ENCODE measurements at regions not wholly inside any gene's neighbourhood (a gene's known extent, or its start where the extent isn't known, plus 50 kb on each side); places are given as distances from the start of the nearest gene placed in this dataset.
"Not testable (repeated sequence)": the region's sequence is repeated elsewhere in the genome, so short reads cannot be mapped to it uniquely, and the experiment has no call there.

DNA sequence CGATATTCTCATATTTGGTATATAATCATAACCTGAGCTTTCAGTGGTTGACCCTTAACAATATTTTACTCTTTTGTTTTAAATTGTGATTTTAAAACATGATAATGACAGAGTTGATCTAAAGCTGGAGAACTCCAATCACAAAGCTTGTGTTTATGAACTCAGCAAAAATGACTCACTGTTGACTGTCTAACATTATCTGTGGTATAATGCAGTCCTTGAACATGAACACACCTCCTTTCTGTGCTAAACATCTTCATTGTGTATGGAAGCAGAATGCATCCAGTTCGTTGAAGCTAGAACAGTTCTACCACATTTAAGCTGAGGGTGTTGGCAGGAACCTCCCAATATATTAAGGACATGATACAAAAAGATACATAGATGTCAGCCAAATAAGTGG is 1030.2 kb upstream of the SEMA6A start:
- no peaks in the 10 kb centered on the region for H3K36me3 Mint-ChIP-seq (ENCODE audit: insufficient read depth, unreplicated experiment)
- no peak for DNase-seq (ENCODE audit: unreplicated experiment)
- CTCF ChIA-PET: interaction anchor here (1.0 kb wide), 1 partner anchor 19 kb away, joined by 5 read pairs; no protein-coding TSS in a partner anchor
- no peaks in the 10 kb centered on the region for H3K4me1 Mint-ChIP-seq (ENCODE audit: insufficient read depth, unreplicated experiment)
- no TSS peak for BruUV-seq (replicated peaks)
- no peaks in the 10 kb centered on the region for H3K9me3 Mint-ChIP-seq (ENCODE audit: unreplicated experiment)
- H3K27me3 Mint-ChIP-seq (ENCODE audit: insufficient read depth, unreplicated experiment): no peaks in the 10 kb centered on the region
- intact Hi-C loops (cut with micrococcal nuclease): no loop called here
- H3K4me3 Mint-ChIP-seq (ENCODE audit: unreplicated experiment): no peak overlapping the region
- POLR2A ChIA-PET: no interaction called here
- TF ChIP-seq, protein P1, sequence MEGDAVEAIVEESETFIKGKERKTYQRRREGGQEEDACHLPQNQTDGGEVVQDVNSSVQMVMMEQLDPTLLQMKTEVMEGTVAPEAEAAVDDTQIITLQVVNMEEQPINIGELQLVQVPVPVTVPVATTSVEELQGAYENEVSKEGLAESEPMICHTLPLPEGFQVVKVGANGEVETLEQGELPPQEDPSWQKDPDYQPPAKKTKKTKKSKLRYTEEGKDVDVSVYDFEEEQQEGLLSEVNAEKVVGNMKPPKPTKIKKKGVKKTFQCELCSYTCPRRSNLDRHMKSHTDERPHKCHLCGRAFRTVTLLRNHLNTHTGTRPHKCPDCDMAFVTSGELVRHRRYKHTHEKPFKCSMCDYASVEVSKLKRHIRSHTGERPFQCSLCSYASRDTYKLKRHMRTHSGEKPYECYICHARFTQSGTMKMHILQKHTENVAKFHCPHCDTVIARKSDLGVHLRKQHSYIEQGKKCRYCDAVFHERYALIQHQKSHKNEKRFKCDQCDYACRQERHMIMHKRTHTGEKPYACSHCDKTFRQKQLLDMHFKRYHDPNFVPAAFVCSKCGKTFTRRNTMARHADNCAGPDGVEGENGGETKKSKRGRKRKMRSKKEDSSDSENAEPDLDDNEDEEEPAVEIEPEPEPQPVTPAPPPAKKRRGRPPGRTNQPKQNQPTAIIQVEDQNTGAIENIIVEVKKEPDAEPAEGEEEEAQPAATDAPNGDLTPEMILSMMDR (IDR thresholded peaks at IDR 0.05; ENCODE audit: unreplicated experiment): no peak
- no peak overlapping the region for H3K27ac Mint-ChIP-seq (ENCODE audit: low read depth, unreplicated experiment)

DNA sequence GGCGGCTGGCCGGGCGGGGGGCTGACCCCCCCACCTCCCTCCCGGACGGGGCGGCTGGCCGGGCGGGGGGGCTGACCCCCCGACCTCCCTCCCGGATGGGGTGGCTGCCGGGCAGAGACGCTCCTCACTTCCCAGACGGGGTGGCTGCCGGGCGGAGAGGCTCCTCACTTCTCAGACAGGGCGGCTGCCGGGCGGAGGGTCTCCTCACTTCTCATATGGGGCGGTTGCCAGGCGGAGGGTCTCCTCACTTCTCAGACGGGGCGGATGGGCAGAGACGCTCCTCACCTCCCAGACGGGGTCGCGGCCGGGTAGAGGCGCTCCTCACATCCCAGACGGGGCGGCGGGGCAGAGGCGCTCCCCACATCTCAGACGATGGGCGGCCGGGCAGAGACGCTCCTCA is 1025.2 kb upstream of the SEMA6A start:
- BruUV-seq (replicated peaks); H3K36me3 Mint-ChIP-seq (ENCODE audit: insufficient read depth, unreplicated experiment); H3K4me3 Mint-ChIP-seq (ENCODE audit: unreplicated experiment); H3K9me3 Mint-ChIP-seq (ENCODE audit: unreplicated experiment); H3K27me3 Mint-ChIP-seq (ENCODE audit: insufficient read depth, unreplicated experiment); intact Hi-C loops (cut with micrococcal nuclease); H3K27ac Mint-ChIP-seq (ENCODE audit: low read depth, unreplicated experiment); DNase-seq (ENCODE audit: unreplicated experiment); H3K4me1 Mint-ChIP-seq (ENCODE audit: insufficient read depth, unreplicated experiment); POLR2A ChIA-PET: not testable (repeated sequence)
- CTCF ChIA-PET: interaction anchor here (0.6 kb wide), 1 partner anchor 930 kb away, joined by 3 read pairs; no protein-coding TSS in a partner anchor

DNA sequence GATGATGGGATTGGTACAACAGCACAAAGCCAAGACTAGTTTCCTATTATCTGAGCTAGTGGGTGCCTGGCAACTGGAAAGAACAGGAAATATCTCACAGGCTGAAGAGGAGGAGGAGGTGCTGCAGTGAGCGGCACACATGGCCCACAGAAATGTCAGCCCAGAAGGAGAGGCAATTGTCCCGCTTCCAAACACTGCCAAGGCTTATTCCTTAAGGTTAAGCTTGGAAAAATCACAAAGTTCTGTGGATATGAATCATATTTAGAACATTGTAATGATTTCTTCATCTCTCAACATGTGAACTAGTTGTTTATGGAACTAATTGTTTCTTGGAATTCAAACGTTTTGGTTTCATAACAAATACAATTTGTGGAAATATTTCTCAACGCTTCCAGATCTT is 1019.5 kb upstream of the SEMA6A start:
- DNase-seq (ENCODE audit: unreplicated experiment): peak; percentile 70
- Mint-ChIP-seq H3K9me3 (ENCODE audit: unreplicated experiment) (no peaks in the 10 kb centered on the region), H3K27ac (ENCODE audit: low read depth, unreplicated experiment) (peak overlapping the region; percentile 28), H3K36me3 (ENCODE audit: insufficient read depth, unreplicated experiment) (no peaks in the 10 kb centered on the region), H3K27me3 (ENCODE audit: insufficient read depth, unreplicated experiment) (no peaks in the 10 kb centered on the region), H3K4me3 (ENCODE audit: unreplicated experiment) (no peak overlapping the region), H3K4me1 (ENCODE audit: insufficient read depth, unreplicated experiment) (peaks cover 10% of the 10 kb centered on the region)
- intact Hi-C loops (cut with micrococcal nuclease): loop anchor here (5.0 kb wide), 1 partner anchor 1363 kb away; no protein-coding TSS in a partner anchor
- POLR2A ChIA-PET: interaction anchor here (0.6 to 0.7 kb wide), 2 partner anchors 35 to 439 kb away, joined by 3 to 4 read pairs; no protein-coding TSS in a partner anchor
- no TSS peak for BruUV-seq (replicated peaks)
- TF ChIP-seq, protein P1 (IDR thresholded peaks at IDR 0.05; ENCODE audit: unreplicated experiment): no peak
- CTCF ChIA-PET: interaction anchor here (0.6 to 0.7 kb wide), 6 partner anchors 8 to 757 kb away, joined by 3 read pairs; no protein-coding TSS in a partner anchor

DNA sequence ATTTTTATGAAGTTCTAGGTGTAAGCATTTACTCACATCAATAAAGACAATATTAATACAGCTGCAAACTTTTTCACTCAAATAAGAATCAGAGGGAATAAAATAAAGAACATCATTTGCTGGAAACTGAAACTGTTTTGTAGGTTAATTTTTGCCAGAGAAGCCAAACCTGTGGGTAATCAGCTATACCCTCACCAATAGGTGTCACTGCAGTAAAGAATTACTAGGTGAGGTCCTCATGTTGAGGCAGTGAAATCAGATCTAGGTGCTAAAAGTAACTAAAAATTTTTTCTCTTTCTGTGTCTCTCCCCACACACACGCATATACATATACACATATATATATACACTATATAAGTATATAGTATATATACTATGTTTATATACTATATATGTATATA is 1016.3 kb upstream of the SEMA6A start:
- no peak overlapping the region for H3K27ac Mint-ChIP-seq (ENCODE audit: low read depth, unreplicated experiment)
- H3K36me3 Mint-ChIP-seq (ENCODE audit: insufficient read depth, unreplicated experiment): no peaks in the 10 kb centered on the region
- intact Hi-C loops (cut with micrococcal nuclease): loop anchor here (1.0 to 5.0 kb wide), 3 partner anchors 1020 to 1366 kb away; no protein-coding TSS in a partner anchor
- no TSS peak for BruUV-seq (replicated peaks)
- DNase-seq (ENCODE audit: unreplicated experiment): peak; percentile 67
- no peak overlapping the region for H3K4me3 Mint-ChIP-seq (ENCODE audit: unreplicated experiment)
- TF ChIP-seq, protein P1 (IDR thresholded peaks at IDR 0.05; ENCODE audit: unreplicated experiment): peak; percentile 59
- POLR2A ChIA-PET: no interaction called here
- CTCF ChIA-PET: interaction anchor here (0.5 to 2.3 kb wide), 16 partner anchors 12 to 1203 kb away, joined by 3 to 22 read pairs (median 4); no protein-coding TSS in a partner anchor
- no peaks in the 10 kb centered on the region for H3K9me3 Mint-ChIP-seq (ENCODE audit: unreplicated experiment)
- peaks cover 20% of the 10 kb centered on the region for H3K4me1 Mint-ChIP-seq (ENCODE audit: insufficient read depth, unreplicated experiment)
- H3K27me3 Mint-ChIP-seq (ENCODE audit: insufficient read depth, unreplicated experiment): no peaks in the 10 kb centered on the region
